PC-9 (cell line): ENCODE measurements at regions not wholly inside any gene's neighbourhood (a gene's known extent, or its start where the extent isn't known, plus 50 kb on each side); places are given as distances from the start of the nearest gene placed in this dataset.

Experiments used
- BruUV-seq: library from RNA; stranded (reverse); fragments of 400-500 nt; replicated peaks from 2 replicates; lab custom pipeline; 2021; lab: Mats Ljungman, UMichigan
- CTCF ChIA-PET: fragments of 300-600 bp; sonication (Branson Sonifier 250); formaldehyde crosslinking; loops from one replicate; lab custom pipeline; 2022; ENCODE audit warnings: antibody characterized with exemption; lab: Charles Lee
- POLR2A ChIA-PET: fragments of 300-600 bp; sonication (Branson Sonifier 250); formaldehyde crosslinking; loops from one replicate; lab custom pipeline; 2022; ENCODE audit warnings: antibody characterized with exemption; ENCODE audit not compliant: unreplicated experiment; lab: Charles Lee
- DNase-seq, 2 experiments: peaks; one replicate each; pipeline versions ENCODE4 v3.0.0 to v3.0.0-alpha.2; 2015 to 2022; ENCODE audit warnings: mixed read lengths in 1 of 2
- H2AFZ ChIP-seq: fragments of 200-600 bp; sonication (generic); 2 replicates; pipeline ENCODE4 v1.8.1; 2017; ENCODE audit warnings: antibody characterized with exemption
- H3F3A ChIP-seq: fragments of 200-600 bp; sonication (generic); 2 replicates; pipeline ENCODE4 v1.8.1; 2017; ENCODE audit warnings: antibody characterized with exemption, mild to moderate bottlenecking, low read depth; ENCODE audit not compliant: insufficient read depth
- H3K27ac ChIP-seq: fragments of 200-600 bp; sonication (generic); 2 replicates; pipeline ENCODE4 v1.6.1; 2016; ENCODE audit warnings: mixed run types
- H3K27me3 ChIP-seq: fragments of 200-600 bp; sonication (generic); 2 replicates; pipeline ENCODE4 v1.6.1; 2016; ENCODE audit warnings: low read depth, mixed run types; ENCODE audit not compliant: insufficient read depth
- H3K36me3 ChIP-seq: fragments of 200-600 bp; sonication (generic); 2 replicates; pipeline ENCODE4 v1.6.1; 2016; ENCODE audit warnings: low read depth, mixed run types
- H3K4me1 ChIP-seq: fragments of 200-600 bp; sonication (generic); replicated peaks from 2 replicates; pipeline ENCODE4 v1.6.1; 2016; ENCODE audit warnings: mixed run types; ENCODE audit not compliant: insufficient read depth
- H3K4me2 ChIP-seq: fragments of 200-600 bp; sonication (generic); 2 replicates; pipeline ENCODE4 v1.6.1; 2017; ENCODE audit warnings: mixed run types
- H3K4me3 ChIP-seq: fragments of 200-600 bp; sonication (generic); 2 replicates; pipeline ENCODE4 v1.6.1; 2016; ENCODE audit warnings: mixed run types
- H3K79me2 ChIP-seq: fragments of 200-600 bp; sonication (generic); 2 replicates; pipeline ENCODE4 v1.6.1; 2017; ENCODE audit warnings: low read depth, mixed run types
- H3K9me2 ChIP-seq: fragments of 200-600 bp; sonication (generic); 2 replicates; pipeline ENCODE4 v1.8.1; 2017; ENCODE audit warnings: mild to moderate bottlenecking; ENCODE audit not compliant: insufficient read depth
- H3K9me3 ChIP-seq: fragments of 200-600 bp; sonication (generic); 2 replicates; pipeline ENCODE4 v1.8.1; 2016; ENCODE audit warnings: low read depth; ENCODE audit not compliant: insufficient read depth
- H4K20me1 ChIP-seq: fragments of 200-600 bp; sonication (generic); 2 replicates; pipeline ENCODE4 v1.8.1; 2017; ENCODE audit not compliant: insufficient read depth
- EZH2 ChIP-seq: fragments of 200-600 bp; sonication (generic); IDR thresholded peaks from 2 replicates; pipeline ENCODE4 v1.8.0; 2017; ENCODE audit warnings: antibody characterized with exemption, low read depth
- intact Hi-C: fragments of 100-400 bp; cut with micrococcal nuclease; formaldehyde crosslinking; loops from one replicate; pipeline ENCODE4 v1.10.0; 2022; ENCODE audit not compliant: unreplicated experiment
- TF ChIP-seq, protein P1 (sequence below): fragments of 200-600 bp; sonication (generic); conservative IDR thresholded peaks from 2 replicates; pipeline ENCODE4 v1.6.1; 2017; ENCODE audit warnings: mixed run types, antibody characterized with exemption, mild to moderate bottlenecking, moderate library complexity

DNA sequence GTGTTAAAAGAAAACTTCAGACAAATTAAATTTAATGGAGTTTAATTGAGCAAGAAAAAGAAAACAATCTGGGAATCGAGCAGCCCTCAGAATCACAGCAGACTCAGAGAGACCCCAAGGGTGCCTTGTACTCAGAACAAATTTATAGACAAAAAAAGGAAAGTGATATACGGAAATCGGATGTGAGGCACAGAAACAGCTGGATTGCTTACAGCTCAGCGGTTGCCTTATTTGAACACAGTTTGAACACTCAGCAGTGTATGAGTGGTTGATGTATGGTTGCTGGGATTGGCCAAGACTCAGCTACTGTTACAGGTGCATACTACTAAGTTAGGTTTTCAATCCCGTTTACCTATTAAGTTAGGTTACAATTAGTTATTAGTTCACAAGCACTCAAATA, 103.8 kb upstream of the LYZL1 start:
- Histone ChIP-seq H2AFZ (no peak overlapping the region), H3K9me2 (no peaks in the 10 kb centered on the region), H3K4me1 (no peaks in the 10 kb centered on the region), H4K20me1 (no peaks in the 10 kb centered on the region), H3K4me2 (no peak overlapping the region), H3F3A (no peaks in the 10 kb centered on the region), H3K27me3 (no peaks in the 10 kb centered on the region), H3K79me2 (no peaks in the 10 kb centered on the region), H3K9me3 (no peaks in the 10 kb centered on the region), H3K36me3 (no peaks in the 10 kb centered on the region), H3K4me3 (no peak overlapping the region), H3K27ac (no peak overlapping the region)
- intact Hi-C loops, result no loop called here
- TF ChIP-seq EZH2, result no peak
- TF ChIP-seq, protein P1, sequence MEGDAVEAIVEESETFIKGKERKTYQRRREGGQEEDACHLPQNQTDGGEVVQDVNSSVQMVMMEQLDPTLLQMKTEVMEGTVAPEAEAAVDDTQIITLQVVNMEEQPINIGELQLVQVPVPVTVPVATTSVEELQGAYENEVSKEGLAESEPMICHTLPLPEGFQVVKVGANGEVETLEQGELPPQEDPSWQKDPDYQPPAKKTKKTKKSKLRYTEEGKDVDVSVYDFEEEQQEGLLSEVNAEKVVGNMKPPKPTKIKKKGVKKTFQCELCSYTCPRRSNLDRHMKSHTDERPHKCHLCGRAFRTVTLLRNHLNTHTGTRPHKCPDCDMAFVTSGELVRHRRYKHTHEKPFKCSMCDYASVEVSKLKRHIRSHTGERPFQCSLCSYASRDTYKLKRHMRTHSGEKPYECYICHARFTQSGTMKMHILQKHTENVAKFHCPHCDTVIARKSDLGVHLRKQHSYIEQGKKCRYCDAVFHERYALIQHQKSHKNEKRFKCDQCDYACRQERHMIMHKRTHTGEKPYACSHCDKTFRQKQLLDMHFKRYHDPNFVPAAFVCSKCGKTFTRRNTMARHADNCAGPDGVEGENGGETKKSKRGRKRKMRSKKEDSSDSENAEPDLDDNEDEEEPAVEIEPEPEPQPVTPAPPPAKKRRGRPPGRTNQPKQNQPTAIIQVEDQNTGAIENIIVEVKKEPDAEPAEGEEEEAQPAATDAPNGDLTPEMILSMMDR, result no peak
- no peak for DNase-seq
- ChIA-PET POLR2A (no interaction called here), CTCF (no interaction called here)
- no TSS peak for BruUV-seq

DNA sequence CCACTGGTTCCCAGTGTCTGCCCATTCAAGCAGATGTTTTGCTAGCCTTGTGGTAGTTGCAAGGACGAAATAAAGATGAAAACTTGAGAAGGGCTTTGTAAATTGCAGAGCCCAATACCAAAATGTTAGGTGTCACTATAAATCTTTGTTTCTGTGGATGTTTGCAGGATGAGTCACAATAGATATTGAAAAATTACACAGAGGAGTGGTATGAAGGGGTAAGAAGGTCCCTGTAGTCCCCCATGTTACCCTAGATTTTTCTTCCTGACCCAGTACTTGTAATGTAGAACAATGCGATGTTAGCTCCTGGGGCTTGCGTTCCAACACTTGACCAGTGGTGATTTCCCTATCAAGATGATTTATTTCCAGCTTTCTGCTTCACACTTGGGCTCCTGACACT, 102.6 kb upstream of the LYZL1 start:
- no peaks in the 10 kb centered on the region for H3F3A ChIP-seq
- H3K9me3 ChIP-seq, result no peaks in the 10 kb centered on the region
- no peak overlapping the region for H2AFZ ChIP-seq
- no peak for DNase-seq
- ChIA-PET POLR2A (no interaction called here), CTCF (no interaction called here)
- no peaks in the 10 kb centered on the region for H3K27me3 ChIP-seq
- H3K27ac ChIP-seq, result no peak overlapping the region
- H3K4me2 ChIP-seq, result no peak overlapping the region
- BruUV-seq, result no TSS peak
- H3K4me1 ChIP-seq, result no peaks in the 10 kb centered on the region
- H3K79me2 ChIP-seq, result no peaks in the 10 kb centered on the region
- H3K4me3 ChIP-seq, result no peak overlapping the region
- no peaks in the 10 kb centered on the region for H3K36me3 ChIP-seq
- H4K20me1 ChIP-seq, result no peaks in the 10 kb centered on the region
- H3K9me2 ChIP-seq, result no peaks in the 10 kb centered on the region
- TF ChIP-seq EZH2, result no peak
- TF ChIP-seq, protein P1, result no peak
- intact Hi-C loops, result no loop called here

DNA sequence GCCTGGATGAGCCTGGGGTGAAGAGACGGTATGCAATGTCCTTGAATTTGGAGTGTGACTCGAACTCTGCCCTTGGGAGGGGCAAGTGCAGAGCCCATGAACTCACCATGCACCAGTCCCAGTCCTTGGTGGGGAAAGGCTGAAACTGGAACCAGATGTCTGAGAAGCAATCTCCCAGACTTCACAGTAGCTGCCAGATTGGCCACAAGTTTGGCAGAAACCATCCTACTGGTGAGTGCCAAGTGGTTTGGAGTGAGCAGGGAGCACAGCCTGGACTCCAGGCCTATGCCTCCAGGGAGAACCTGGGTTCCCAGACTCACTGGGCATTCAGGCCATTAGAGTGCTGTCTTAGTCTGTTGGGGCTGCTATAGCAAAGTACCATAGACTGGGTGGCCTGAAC, 99.6 kb upstream of the LYZL1 start:
- Histone ChIP-seq H2AFZ (no peak overlapping the region), H3K27me3 (no peaks in the 10 kb centered on the region), H3K4me1 (no peaks in the 10 kb centered on the region), H3K9me2 (no peaks in the 10 kb centered on the region), H3F3A (no peaks in the 10 kb centered on the region), H3K4me3 (no peak overlapping the region), H3K36me3 (no peaks in the 10 kb centered on the region), H4K20me1 (no peaks in the 10 kb centered on the region), H3K27ac (no peak overlapping the region), H3K4me2 (no peak overlapping the region), H3K9me3 (no peaks in the 10 kb centered on the region), H3K79me2 (no peaks in the 10 kb centered on the region)
- no TSS peak for BruUV-seq
- ChIA-PET CTCF (no interaction called here), POLR2A (no interaction called here)
- intact Hi-C loops, result no loop called here
- DNase-seq, result no peak
- TF ChIP-seq EZH2, result no peak
- TF ChIP-seq, protein P1, result no peak
